ENCODE measurements at regions not wholly inside any gene's neighbourhood (a gene's known extent, or its start where the extent isn't known, plus 50 kb on each side); places are given as distances from the start of the nearest gene placed in this dataset.

- Histone ChIP-seq H3K36me3 (ENCODE audit: control insufficient read depth, insufficient read depth, low read length) (no peaks in the 10 kb centered on the region), H3K4me3 (replicated peaks; ENCODE audit: low read depth, low read length) (no peak overlapping the region), H3K27me3 (replicated peaks; ENCODE audit: control insufficient read depth, insufficient read depth, low read length) (no peaks in the 10 kb centered on the region)
- TF ChIP-seq CTCF (IDR thresholded peaks at IDR 0.05; ENCODE audit: insufficient read depth, low read length, poor library complexity, severe bottlenecking) = no peak
- DNase-seq (ENCODE audit: extremely low read depth, insufficient read length) = no peak
Observed at GRCh38 chr5:165594693-165595092, 2089.3 kb downstream of the MAT2B start.

- Histone ChIP-seq H3K36me3 (ENCODE audit: control insufficient read depth, insufficient read depth, low read length) (no peaks in the 10 kb centered on the region), H3K4me3 (replicated peaks; ENCODE audit: low read depth, low read length) (no peak overlapping the region), H3K27me3 (replicated peaks; ENCODE audit: control insufficient read depth, insufficient read depth, low read length) (no peaks in the 10 kb centered on the region)
- DNase-seq (ENCODE audit: extremely low read depth, insufficient read length) = no peak
- no peak for TF ChIP-seq CTCF (IDR thresholded peaks at IDR 0.05; ENCODE audit: insufficient read depth, low read length, poor library complexity, severe bottlenecking)
Observed at GRCh38 chr5:165602529-165602928, 2097.1 kb downstream of the MAT2B start.

GRCh38 chr5:165607026-165607425 is 2101.6 kb downstream of the MAT2B start:
- Histone ChIP-seq H3K4me3 (replicated peaks; ENCODE audit: low read depth, low read length) (no peak overlapping the region), H3K36me3 (ENCODE audit: control insufficient read depth, insufficient read depth, low read length) (no peaks in the 10 kb centered on the region), H3K27me3 (replicated peaks; ENCODE audit: control insufficient read depth, insufficient read depth, low read length) (no peaks in the 10 kb centered on the region)
- DNase-seq (ENCODE audit: extremely low read depth, insufficient read length) = no peak
- TF ChIP-seq CTCF (IDR thresholded peaks at IDR 0.05; ENCODE audit: insufficient read depth, low read length, poor library complexity, severe bottlenecking) = no peak

- TF ChIP-seq CTCF (IDR thresholded peaks at IDR 0.05; ENCODE audit: insufficient read depth, low read length, poor library complexity, severe bottlenecking) = no peak
- no peaks in the 10 kb centered on the region for H3K27me3 ChIP-seq (replicated peaks; ENCODE audit: control insufficient read depth, insufficient read depth, low read length)
- DNase-seq (ENCODE audit: extremely low read depth, insufficient read length) = no peak
- no peaks in the 10 kb centered on the region for H3K36me3 ChIP-seq (ENCODE audit: control insufficient read depth, insufficient read depth, low read length)
- H3K4me3 ChIP-seq (replicated peaks; ENCODE audit: low read depth, low read length) = no peak overlapping the region
Observed at GRCh38 chr5:165609871-165610270, 2104.5 kb downstream of the MAT2B start.

- no peak overlapping the region for H3K4me3 ChIP-seq (replicated peaks; ENCODE audit: low read depth, low read length)
- no peaks in the 10 kb centered on the region for H3K36me3 ChIP-seq (ENCODE audit: control insufficient read depth, insufficient read depth, low read length)
- H3K27me3 ChIP-seq (replicated peaks; ENCODE audit: control insufficient read depth, insufficient read depth, low read length) = no peaks in the 10 kb centered on the region
- TF ChIP-seq CTCF (IDR thresholded peaks at IDR 0.05; ENCODE audit: insufficient read depth, low read length, poor library complexity, severe bottlenecking) = no peak
- DNase-seq (ENCODE audit: extremely low read depth, insufficient read length) = no peak
Observed at GRCh38 chr5:165616490-165617405, 2111.3 kb downstream of the MAT2B start.
